Mammary epithelial cell (primary cell): ENCODE measurements at regions not wholly inside any gene's neighbourhood (a gene's known extent, or its start where the extent isn't known, plus 50 kb on each side); places are given as distances from the start of the nearest gene placed in this dataset.

Source experiments
- CTCF ChIP-seq, 2 donors: IDR thresholded peaks in 1 of 2; conservative IDR thresholded peaks in 1 of 2; 2 replicates each; pipeline ENCODE4 v1.5.1; 2011 to 2012; ENCODE audit warnings: inconsistent platforms in 2 of 2, low read length in 2 of 2, mild to moderate bottlenecking in 2 of 2, control low read depth in 1 of 2, low read depth in 1 of 2; ENCODE audit not compliant: insufficient read depth in 1 of 2; ENCODE audit errors: extremely low read depth in 1 of 2
- EZH2 ChIP-seq: IDR thresholded peaks from 2 replicates; pipeline ENCODE4 v1.6.1; 2012; ENCODE audit warnings: low read length, inconsistent platforms, borderline replicate concordance

GRCh38 chr11:93049740-93050139 lies 80.3 kb downstream of the MTNR1B start:
- TF ChIP-seq EZH2 (no peak), CTCF (conservative IDR thresholded peaks at IDR 0.05 in 1 of 2, IDR thresholded peaks at IDR 0.05 in 1 of 2; ENCODE audit: extremely low read depth in 1 of 2, insufficient read depth in 1 of 2, low read depth in 1 of 2, low read length in 2 of 2) (no peak)
